SK-N-SH treated with all-trans-retinoic acid at 6 μM for 48 hours (cell line): ENCODE measurements at regions not wholly inside any gene's neighbourhood (a gene's known extent, or its start where the extent isn't known, plus 50 kb on each side); places are given as distances from the start of the nearest gene placed in this dataset.
A peak's percentile ranks its signal among the peaks of the same experiment; 100 is the strongest.

ENCODE experiments used
- ATAC-seq: fragments of 200-7000 bp; cut with Tn5 transposase; 3 replicates; pipeline ENCODE4 v1.9.1; 2020; ENCODE audit warnings: mild to moderate bottlenecking, moderate library complexity
- ARNTL ChIP-seq: fragments of 450-650 bp; formaldehyde crosslinking; IDR thresholded peaks from 2 replicates; pipeline ENCODE4 v1.5.0; 2020; ENCODE audit warnings: low read depth, mild to moderate bottlenecking, moderate library complexity, borderline replicate concordance
- BACH2 ChIP-seq: fragments of 250-450 bp; sonication (Bioruptor Pico); IDR thresholded peaks from 2 replicates; pipeline ENCODE4 v1.9.0; 2021; ENCODE audit warnings: mild to moderate bottlenecking, borderline replicate concordance
- CREB5 ChIP-seq: fragments of 250-450 bp; sonication (Bioruptor Pico); IDR thresholded peaks from 2 replicates; pipeline ENCODE4 v1.5.1; 2020; ENCODE audit warnings: low read depth, mild to moderate bottlenecking, moderate library complexity
- CSDC2 ChIP-seq: fragments of 250-450 bp; sonication (Bioruptor Pico); IDR thresholded peaks from 2 replicates; pipeline ENCODE4 v1.5.0; 2020; ENCODE audit warnings: mild to moderate bottlenecking, moderate library complexity
- CSRNP3 ChIP-seq: fragments of 250-450 bp; sonication (Bioruptor Pico); IDR thresholded peaks from 2 replicates; pipeline ENCODE4 v1.5.1; 2021; ENCODE audit warnings: mild to moderate bottlenecking, moderate library complexity
- ESRRG ChIP-seq: fragments of 250-450 bp; sonication (Bioruptor Pico); IDR thresholded peaks from 2 replicates; pipeline ENCODE4 v1.6.1; 2021; ENCODE audit warnings: mild to moderate bottlenecking
- GLIS3 ChIP-seq: fragments of 250-450 bp; sonication (Bioruptor Pico); IDR thresholded peaks from 2 replicates; pipeline ENCODE4 v1.5.0; 2020; ENCODE audit warnings: mild to moderate bottlenecking, moderate library complexity
- ISL1 ChIP-seq: fragments of 250-450 bp; sonication (Bioruptor Pico); IDR thresholded peaks from 2 replicates; pipeline ENCODE4 v2.1.2; 2022; ENCODE audit warnings: mild to moderate bottlenecking, moderate library complexity
- OSR1 ChIP-seq: fragments of 250-450 bp; sonication (Bioruptor Pico); IDR thresholded peaks from 2 replicates; pipeline ENCODE4 v1.8.0; 2022; ENCODE audit warnings: moderate library complexity, mild to moderate bottlenecking, inconsistent platforms
- PATZ1 ChIP-seq: fragments of 250-450 bp; sonication (Bioruptor Pico); IDR thresholded peaks from 2 replicates; pipeline ENCODE4 v1.8.0; 2020; ENCODE audit warnings: mild to moderate bottlenecking, moderate library complexity, borderline replicate concordance
- POU6F1 ChIP-seq: fragments of 250-450 bp; sonication (Bioruptor Pico); IDR thresholded peaks from 2 replicates; pipeline ENCODE4 v1.8.0; 2021; ENCODE audit warnings: low read depth, mild to moderate bottlenecking, moderate library complexity, borderline replicate concordance
- PPARA ChIP-seq: fragments of 250-450 bp; sonication (Bioruptor Pico); IDR thresholded peaks from 2 replicates; pipeline ENCODE4 v1.5.0; 2020; ENCODE audit warnings: mild to moderate bottlenecking, borderline replicate concordance
- SNAI2 ChIP-seq: fragments of 250-450 bp; sonication (Bioruptor Pico); IDR thresholded peaks from 2 replicates; pipeline ENCODE4 v1.5.0; 2020; ENCODE audit warnings: mild to moderate bottlenecking, moderate library complexity
- TCF4 ChIP-seq: fragments of 250-450 bp; sonication (Bioruptor Pico); IDR thresholded peaks from 2 replicates; pipeline ENCODE4 v1.8.0; 2021; ENCODE audit warnings: mild to moderate bottlenecking, moderate library complexity, borderline replicate concordance
- TOX ChIP-seq: fragments of 250-450 bp; sonication (Bioruptor Pico); IDR thresholded peaks from 2 replicates; pipeline ENCODE4 v1.8.0; 2021; ENCODE audit warnings: mild to moderate bottlenecking, moderate library complexity, borderline replicate concordance
- TSHZ2 ChIP-seq: fragments of 250-450 bp; sonication (Bioruptor Pico); IDR thresholded peaks from 2 replicates; pipeline ENCODE4 v1.5.0; 2020; ENCODE audit warnings: mild to moderate bottlenecking, moderate library complexity
- ZC3H10 ChIP-seq: fragments of 250-450 bp; sonication (Bioruptor Pico); IDR thresholded peaks from 2 replicates; pipeline ENCODE4 v1.5.1; 2021; ENCODE audit warnings: mild to moderate bottlenecking, moderate library complexity
- ZFP3 ChIP-seq: fragments of 250-450 bp; sonication (Bioruptor Pico); IDR thresholded peaks from 2 replicates; pipeline ENCODE4 v1.5.0; 2020; ENCODE audit warnings: mild to moderate bottlenecking, moderate library complexity
- ZFP30 ChIP-seq: fragments of 450-650 bp; formaldehyde crosslinking; IDR thresholded peaks from 2 replicates; pipeline ENCODE4 v1.5.0; 2022; ENCODE audit warnings: mild to moderate bottlenecking, moderate library complexity
- ZNF565 ChIP-seq: fragments of 450-650 bp; formaldehyde crosslinking; conservative IDR thresholded peaks from 2 replicates; pipeline ENCODE4 v1.5.0; 2020; ENCODE audit warnings: low read depth, mild to moderate bottlenecking, moderate library complexity
- ZNF70 ChIP-seq: fragments of 450-650 bp; formaldehyde crosslinking; IDR thresholded peaks from 2 replicates; pipeline ENCODE4 v1.5.0; 2020; ENCODE audit warnings: mild to moderate bottlenecking, moderate library complexity
- ZNF8 ChIP-seq: fragments of 450-650 bp; formaldehyde crosslinking; IDR thresholded peaks from 2 replicates; pipeline ENCODE4 v1.5.0; 2020; ENCODE audit warnings: mild to moderate bottlenecking, moderate library complexity

GRCh38 chr18:71630696-71631095 is 913.4 kb downstream of the CBLN2 start:
- no peak for ATAC-seq

GRCh38 chr18:71625556-71626090 is 918.5 kb downstream of the CBLN2 start:
- ATAC-seq: no peak
- TF ChIP-seq CREB5 (no peak), ZNF70 (CRISPR knock-in tag) (no peak), ZFP3 (CRISPR knock-in tag) (no peak), ESRRG (CRISPR knock-in tag) (no peak), ZFP30 (CRISPR knock-in tag) (no peak), OSR1 (CRISPR knock-in tag) (no peak), PPARA (CRISPR knock-in tag) (no peak), TOX (CRISPR knock-in tag) (no peak), GLIS3 (CRISPR knock-in tag) (no peak), ZC3H10 (CRISPR knock-in tag) (no peak), SNAI2 (CRISPR knock-in tag) (no peak), BACH2 (CRISPR knock-in tag) (no peak)

More at GRCh38 chr18:71630696-71631095, 913.4 kb downstream of the CBLN2 start:
- TF ChIP-seq CREB5 (no peak), ZNF8 (CRISPR knock-in tag) (no peak), ZNF565 (no peak), PATZ1 (CRISPR knock-in tag) (no peak), ARNTL (CRISPR knock-in tag) (no peak), ESRRG (CRISPR knock-in tag) (no peak), GLIS3 (CRISPR knock-in tag) (no peak), ISL1 (CRISPR knock-in tag) (no peak), PPARA (CRISPR knock-in tag) (no peak), CSRNP3 (no peak), SNAI2 (CRISPR knock-in tag) (no peak), OSR1 (CRISPR knock-in tag) (no peak), ZFP30 (CRISPR knock-in tag) (no peak), CSDC2 (CRISPR knock-in tag) (no peak), BACH2 (CRISPR knock-in tag) (no peak), TCF4 (CRISPR knock-in tag) (no peak), ZFP3 (CRISPR knock-in tag) (no peak), TSHZ2 (CRISPR knock-in tag) (no peak), TOX (CRISPR knock-in tag) (no peak)

GRCh38 chr18:71598374-71598773 is 945.8 kb downstream of the CBLN2 start:
- peak; percentile 88 for ATAC-seq
- TF ChIP-seq CREB5: no peak
- no peak for TF ChIP-seq TSHZ2 (CRISPR knock-in tag)
- TF ChIP-seq ISL1 (CRISPR knock-in tag): no peak
- no peak for TF ChIP-seq ZNF70 (CRISPR knock-in tag)
- no peak for TF ChIP-seq PPARA (CRISPR knock-in tag)
- no peak for TF ChIP-seq SNAI2 (CRISPR knock-in tag)
- no peak for TF ChIP-seq POU6F1 (CRISPR knock-in tag)
- no peak for TF ChIP-seq ZNF8 (CRISPR knock-in tag)
- no peak for TF ChIP-seq ZFP30 (CRISPR knock-in tag)
- no peak for TF ChIP-seq ARNTL (CRISPR knock-in tag)
